Breast epithelium (tissue), 4 donors: ENCODE measurements at regions not wholly inside any gene's neighbourhood (a gene's known extent, or its start where the extent isn't known, plus 50 kb on each side); places are given as distances from the start of the nearest gene placed in this dataset.

ENCODE experiments used
- DNase-seq, 2 donors: peaks; one replicate each; pipeline ENCODE4 v3.0.0-alpha.2; 2019; ENCODE audit warnings: low spot score in 2 of 2
- H3K27ac ChIP-seq, 2 donors: fragments of 200-600 bp; sonication (generic) in 1 of 2; one replicate each; pipeline ENCODE4 v1.5.1; 2016 to 2019; ENCODE audit warnings: mild to moderate bottlenecking in 1 of 2
- H3K27me3 ChIP-seq, 2 donors: fragments of 200-600 bp; sonication (generic) in 1 of 2; one replicate each; pipeline versions ENCODE4 v1.5.1 to v1.6.0; 2017 to 2019; ENCODE audit warnings: control low read depth in 1 of 2, mild to moderate bottlenecking in 1 of 2
- H3K36me3 ChIP-seq: fragments of 200-600 bp; one replicate; pipeline ENCODE4 v1.5.1; 2019
- H3K4me1 ChIP-seq, 2 donors: fragments of 200-600 bp; sonication (generic); one replicate each; pipeline ENCODE4 v1.5.1; 2016 to 2019; ENCODE audit warnings: control low read depth in 1 of 2
- H3K4me3 ChIP-seq, 3 donors: fragments of 200-600 bp; sonication (generic); 1 replicate in 2 of 3; 2 replicates in 1 of 3; pipeline ENCODE4 v1.5.1; 2016 to 2019; ENCODE audit warnings: mild to moderate bottlenecking in 3 of 3, moderate library complexity in 2 of 3
- H3K9me3 ChIP-seq, 2 donors: fragments of 200-600 bp; sonication (generic) in 1 of 2; one replicate each; pipeline ENCODE4 v1.5.1; 2016 to 2019; ENCODE audit warnings: control low read depth in 1 of 2
- POLR2A ChIP-seq: fragments of 450-650 bp; IDR thresholded peaks from one replicate; pipeline ENCODE4 v1.6.1; 2016; ENCODE audit warnings: antibody characterized with exemption, mild to moderate bottlenecking, moderate library complexity
- POLR2AphosphoS5 ChIP-seq, 3 donors: sonication (generic); formaldehyde crosslinking; IDR thresholded peaks; one replicate each; pipeline ENCODE4 v1.6.1; 2017; ENCODE audit warnings: antibody characterized with exemption in 3 of 3
- intact Hi-C: fragments of 100-400 bp; cut with DNase I; formaldehyde crosslinking; loops from one replicate; pipeline ENCODE4 v1.15.1; 2023; ENCODE audit warnings: low total_unique reads
- TF ChIP-seq, protein P1 (sequence below), 3 donors: fragments of 450-650 bp; IDR thresholded peaks; one replicate each; pipeline ENCODE4 v1.5.1; 2016 to 2017; ENCODE audit warnings: antibody characterized with exemption in 3 of 3, mild to moderate bottlenecking in 3 of 3, moderate library complexity in 3 of 3

DNA sequence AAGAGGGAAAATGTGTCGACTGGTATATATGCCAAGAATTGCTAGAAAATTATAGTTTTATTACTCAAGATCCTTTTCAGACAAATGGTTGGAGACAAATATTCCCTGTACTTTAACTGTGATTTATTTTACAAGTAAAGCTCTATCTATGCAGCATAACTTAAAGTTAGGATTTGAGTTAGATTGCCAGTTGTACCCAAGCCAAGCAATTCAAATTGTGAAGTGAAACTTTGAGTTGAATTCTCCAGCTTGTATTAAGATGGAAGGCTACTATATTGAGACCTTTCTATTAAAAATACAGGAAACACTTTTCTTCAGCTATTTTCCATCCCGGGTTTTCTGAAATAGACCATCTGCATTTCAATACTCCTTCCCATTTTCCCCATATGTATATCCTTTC lies 333.1 kb upstream of the RBMS3 start:
- Histone ChIP-seq H3K27ac (no peak overlapping the region), H3K36me3 (no peaks in the 10 kb centered on the region), H3K4me1 (no peaks in the 10 kb centered on the region), H3K9me3 (no peaks in the 10 kb centered on the region), H3K4me3 (no peak overlapping the region), H3K27me3 (no peaks in the 10 kb centered on the region)
- TF ChIP-seq POLR2AphosphoS5 (IDR thresholded peaks at IDR 0.05): no peak
- DNase-seq: no peak
- intact Hi-C loops: no loop called here

DNA sequence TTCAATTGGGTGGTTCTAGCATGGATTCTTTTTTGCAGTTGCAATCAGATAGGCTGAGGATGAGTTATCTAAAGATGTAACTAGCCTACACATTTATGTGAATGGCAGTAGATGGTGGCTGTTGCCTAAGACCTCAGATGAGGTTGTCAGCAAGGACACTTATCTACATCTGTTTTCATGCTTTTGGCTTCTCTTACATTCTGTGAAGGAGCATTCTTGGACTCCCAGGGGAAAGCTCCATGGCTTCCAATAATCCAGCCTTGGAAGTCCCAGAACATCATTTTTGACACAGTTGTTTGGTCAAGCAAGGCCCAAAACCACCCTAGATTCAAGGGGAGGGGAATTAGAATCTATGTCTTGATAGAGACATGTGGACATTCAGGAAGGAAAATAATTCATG lies 332.2 kb upstream of the RBMS3 start:
- Histone ChIP-seq H3K4me1 (no peaks in the 10 kb centered on the region), H3K27me3 (no peaks in the 10 kb centered on the region), H3K4me3 (no peak overlapping the region), H3K27ac (no peak overlapping the region), H3K9me3 (no peaks in the 10 kb centered on the region), H3K36me3 (no peaks in the 10 kb centered on the region)
- TF ChIP-seq, protein P1, sequence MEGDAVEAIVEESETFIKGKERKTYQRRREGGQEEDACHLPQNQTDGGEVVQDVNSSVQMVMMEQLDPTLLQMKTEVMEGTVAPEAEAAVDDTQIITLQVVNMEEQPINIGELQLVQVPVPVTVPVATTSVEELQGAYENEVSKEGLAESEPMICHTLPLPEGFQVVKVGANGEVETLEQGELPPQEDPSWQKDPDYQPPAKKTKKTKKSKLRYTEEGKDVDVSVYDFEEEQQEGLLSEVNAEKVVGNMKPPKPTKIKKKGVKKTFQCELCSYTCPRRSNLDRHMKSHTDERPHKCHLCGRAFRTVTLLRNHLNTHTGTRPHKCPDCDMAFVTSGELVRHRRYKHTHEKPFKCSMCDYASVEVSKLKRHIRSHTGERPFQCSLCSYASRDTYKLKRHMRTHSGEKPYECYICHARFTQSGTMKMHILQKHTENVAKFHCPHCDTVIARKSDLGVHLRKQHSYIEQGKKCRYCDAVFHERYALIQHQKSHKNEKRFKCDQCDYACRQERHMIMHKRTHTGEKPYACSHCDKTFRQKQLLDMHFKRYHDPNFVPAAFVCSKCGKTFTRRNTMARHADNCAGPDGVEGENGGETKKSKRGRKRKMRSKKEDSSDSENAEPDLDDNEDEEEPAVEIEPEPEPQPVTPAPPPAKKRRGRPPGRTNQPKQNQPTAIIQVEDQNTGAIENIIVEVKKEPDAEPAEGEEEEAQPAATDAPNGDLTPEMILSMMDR (IDR thresholded peaks at IDR 0.05): no peak
- TF ChIP-seq POLR2AphosphoS5 (IDR thresholded peaks at IDR 0.05): no peak
- TF ChIP-seq POLR2A: no peak
- intact Hi-C loops: no loop called here
- no peak for DNase-seq

DNA sequence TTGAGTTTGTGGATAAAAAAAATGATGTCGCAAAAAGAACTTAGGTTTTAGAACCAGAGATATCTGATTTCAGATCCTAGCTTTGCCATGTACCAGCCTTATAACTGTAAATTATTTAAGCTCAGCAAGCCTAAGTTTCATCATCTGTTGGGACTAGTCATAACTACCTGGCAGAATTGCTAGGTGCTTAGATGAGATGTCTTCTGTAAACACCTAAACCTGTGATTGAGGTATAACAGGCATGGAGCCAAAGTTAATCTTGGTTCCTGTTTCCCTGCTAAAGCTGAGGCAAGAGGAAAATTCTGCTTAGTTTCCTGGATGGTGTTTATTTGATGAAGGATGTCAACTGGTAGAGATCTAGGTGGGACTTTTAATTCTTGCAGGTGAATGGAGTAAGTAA lies 331.3 kb upstream of the RBMS3 start:
- Histone ChIP-seq H3K27ac (no peak overlapping the region), H3K4me3 (no peak overlapping the region), H3K9me3 (no peaks in the 10 kb centered on the region), H3K27me3 (no peaks in the 10 kb centered on the region), H3K4me1 (no peaks in the 10 kb centered on the region), H3K36me3 (no peaks in the 10 kb centered on the region)
- TF ChIP-seq, protein P1 (IDR thresholded peaks at IDR 0.05): no peak
- TF ChIP-seq POLR2A: no peak
- TF ChIP-seq POLR2AphosphoS5 (IDR thresholded peaks at IDR 0.05): no peak
- no peak for DNase-seq
- intact Hi-C loops: no loop called here

DNA sequence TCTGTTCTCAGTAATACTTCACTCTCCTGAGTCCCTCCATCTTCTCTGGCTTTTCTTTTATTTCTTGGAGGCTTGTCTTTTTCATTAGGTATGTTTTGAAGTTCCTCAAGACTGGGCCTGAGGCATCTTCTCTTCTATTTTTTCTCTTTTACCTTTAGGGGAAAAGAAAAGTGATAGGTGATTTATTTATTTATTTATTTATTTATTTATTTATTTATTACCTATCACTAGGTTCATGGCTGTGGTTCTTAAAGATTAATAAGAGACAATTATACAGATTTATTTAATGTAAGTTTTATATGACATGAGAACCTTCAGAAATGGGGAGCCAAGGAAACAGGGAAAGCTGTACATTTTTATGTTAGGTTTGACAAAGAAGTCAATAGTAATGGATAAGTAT lies 330.3 kb upstream of the RBMS3 start:
- intact Hi-C loops: no loop called here
- no peaks in the 10 kb centered on the region for H3K9me3 ChIP-seq
- H3K4me3 ChIP-seq: no peak overlapping the region
- no peak overlapping the region for H3K27ac ChIP-seq
- H3K4me1 ChIP-seq: no peaks in the 10 kb centered on the region
- no peak for DNase-seq
- TF ChIP-seq POLR2A (no peak), POLR2AphosphoS5 (IDR thresholded peaks at IDR 0.05) (no peak)
- TF ChIP-seq, protein P1 (IDR thresholded peaks at IDR 0.05): no peak
- no peaks in the 10 kb centered on the region for H3K27me3 ChIP-seq
- H3K36me3 ChIP-seq: no peaks in the 10 kb centered on the region

DNA sequence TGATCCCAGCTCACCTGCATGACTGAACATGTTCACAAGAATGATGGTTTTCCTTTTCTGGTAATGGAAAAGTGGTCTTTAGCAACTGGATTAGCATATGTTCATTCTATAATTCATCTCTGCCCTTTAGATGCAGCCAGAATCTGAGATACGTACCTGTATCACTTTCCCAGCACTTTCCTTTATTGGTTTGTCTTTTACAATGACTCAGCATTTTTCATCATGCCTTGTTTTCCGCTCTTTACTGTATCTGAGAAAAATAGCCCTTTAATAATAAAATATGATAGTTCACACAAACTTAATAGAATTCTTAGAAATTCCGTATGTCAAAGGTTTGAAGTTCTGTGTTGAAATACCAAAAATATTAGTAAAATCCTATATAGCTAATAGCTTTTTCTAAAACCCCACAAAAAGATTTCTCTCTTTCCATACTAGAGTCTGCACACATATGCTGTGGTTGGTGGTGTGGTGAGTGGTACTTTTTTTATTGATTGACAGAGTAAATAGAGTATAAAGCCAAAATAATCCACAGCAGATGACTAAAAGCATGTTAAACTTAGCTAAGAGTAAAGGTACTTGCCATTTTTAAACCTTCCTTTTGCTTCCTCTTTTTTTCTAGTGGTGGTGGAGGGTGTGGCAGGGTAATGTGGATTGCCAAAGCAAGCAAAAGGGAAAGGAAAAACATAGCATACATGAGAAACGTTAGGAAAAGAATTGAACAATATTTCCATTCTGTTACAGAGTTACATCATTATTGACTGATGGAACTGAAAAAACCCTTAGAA lies 328.9 kb upstream of the RBMS3 start:
- Histone ChIP-seq H3K27ac (no peak overlapping the region), H3K9me3 (no peaks in the 10 kb centered on the region), H3K4me3 (no peak overlapping the region), H3K27me3 (no peaks in the 10 kb centered on the region), H3K4me1 (no peaks in the 10 kb centered on the region), H3K36me3 (no peaks in the 10 kb centered on the region)
- intact Hi-C loops: no loop called here
- no peak for TF ChIP-seq POLR2A
- no peak for DNase-seq

DNA sequence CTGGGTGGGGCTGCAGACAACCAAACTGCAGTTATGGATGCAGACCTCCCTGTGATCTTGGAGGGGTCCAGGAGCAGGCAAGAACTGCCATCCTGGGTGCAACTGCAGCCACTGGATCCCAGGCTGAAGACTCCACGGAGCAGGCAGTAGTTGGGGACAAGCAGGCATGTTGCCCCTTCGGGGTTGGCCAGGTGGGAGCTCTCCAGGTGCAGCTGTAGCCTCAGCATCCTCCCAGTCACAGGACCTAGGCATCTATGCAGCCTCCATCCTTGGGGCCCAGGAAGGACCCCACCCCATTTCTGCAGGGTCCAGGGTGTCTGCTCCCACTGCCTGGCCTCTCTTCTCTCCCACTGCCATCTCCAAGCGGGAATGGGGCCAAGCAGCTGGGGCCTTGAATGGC lies 322.2 kb upstream of the RBMS3 start:
- intact Hi-C loops: no loop called here
- Histone ChIP-seq H3K36me3 (no peaks in the 10 kb centered on the region), H3K4me1 (no peaks in the 10 kb centered on the region), H3K9me3 (no peaks in the 10 kb centered on the region), H3K27me3 (no peaks in the 10 kb centered on the region), H3K4me3 (no peak overlapping the region), H3K27ac (no peak overlapping the region)
- TF ChIP-seq, protein P1 (IDR thresholded peaks at IDR 0.05): no peak
- no peak for TF ChIP-seq POLR2A
- TF ChIP-seq POLR2AphosphoS5 (IDR thresholded peaks at IDR 0.05): no peak
- DNase-seq: no peak
